ENCODE measurements at regions not wholly inside any gene's neighbourhood (a gene's known extent, or its start where the extent isn't known, plus 50 kb on each side); places are given as distances from the start of the nearest gene placed in this dataset.

DNA sequence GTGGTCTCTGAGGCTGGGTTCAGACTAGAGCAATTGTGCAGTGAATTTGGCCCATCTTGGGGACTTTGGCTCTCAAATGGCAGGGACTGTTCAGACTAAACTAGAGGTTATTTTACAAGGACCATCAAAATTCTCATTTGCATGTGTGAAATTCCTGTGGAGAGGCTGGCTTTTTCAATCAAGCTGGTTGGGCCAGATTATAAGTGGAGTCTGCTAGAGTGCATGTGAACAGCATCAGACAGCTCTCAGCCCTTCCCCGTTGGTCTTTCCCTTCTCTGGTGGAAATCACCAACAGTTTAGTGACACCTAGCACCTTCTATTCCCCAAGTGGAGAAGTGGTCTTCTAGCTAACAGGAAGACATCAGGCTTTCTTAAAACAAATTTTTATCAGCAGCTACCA lies 301.3 kb downstream of the CWC27 start:
- TF ChIP-seq, protein P1, sequence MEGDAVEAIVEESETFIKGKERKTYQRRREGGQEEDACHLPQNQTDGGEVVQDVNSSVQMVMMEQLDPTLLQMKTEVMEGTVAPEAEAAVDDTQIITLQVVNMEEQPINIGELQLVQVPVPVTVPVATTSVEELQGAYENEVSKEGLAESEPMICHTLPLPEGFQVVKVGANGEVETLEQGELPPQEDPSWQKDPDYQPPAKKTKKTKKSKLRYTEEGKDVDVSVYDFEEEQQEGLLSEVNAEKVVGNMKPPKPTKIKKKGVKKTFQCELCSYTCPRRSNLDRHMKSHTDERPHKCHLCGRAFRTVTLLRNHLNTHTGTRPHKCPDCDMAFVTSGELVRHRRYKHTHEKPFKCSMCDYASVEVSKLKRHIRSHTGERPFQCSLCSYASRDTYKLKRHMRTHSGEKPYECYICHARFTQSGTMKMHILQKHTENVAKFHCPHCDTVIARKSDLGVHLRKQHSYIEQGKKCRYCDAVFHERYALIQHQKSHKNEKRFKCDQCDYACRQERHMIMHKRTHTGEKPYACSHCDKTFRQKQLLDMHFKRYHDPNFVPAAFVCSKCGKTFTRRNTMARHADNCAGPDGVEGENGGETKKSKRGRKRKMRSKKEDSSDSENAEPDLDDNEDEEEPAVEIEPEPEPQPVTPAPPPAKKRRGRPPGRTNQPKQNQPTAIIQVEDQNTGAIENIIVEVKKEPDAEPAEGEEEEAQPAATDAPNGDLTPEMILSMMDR (IDR thresholded peaks at IDR 0.05), result no peak
- TF ChIP-seq POLR2A (IDR thresholded peaks at IDR 0.05), result no peak
